GM12865 (cell line): ENCODE measurements at regions not wholly inside any gene's neighbourhood (a gene's known extent, or its start where the extent isn't known, plus 50 kb on each side); places are given as distances from the start of the nearest gene placed in this dataset.

Experiments
- DNase-seq: peaks from one replicate; pipeline ENCODE4 v3.0.0; 2010; ENCODE audit warnings: low read depth
- H3K4me3 ChIP-seq: 2 replicates; pipeline ENCODE4 v1.5.1; 2011; ENCODE audit warnings: mild to moderate bottlenecking, low read depth, low read length, control low read depth
- CTCF ChIP-seq: IDR thresholded peaks from 2 replicates; pipeline ENCODE4 v1.5.1; 2011; ENCODE audit warnings: low read length, control low read depth, low read depth, inconsistent platforms; ENCODE audit not compliant: insufficient read depth; ENCODE audit errors: missing control alignments

- H3K4me3 ChIP-seq: no peak overlapping the region
- no peak for TF ChIP-seq CTCF
- DNase-seq: no peak
Measured at GRCh38 chr10:10032991-10033390, 984.7 kb upstream of the CELF2 start.

- TF ChIP-seq CTCF: no peak
- H3K4me3 ChIP-seq: no peak overlapping the region
- no peak for DNase-seq
Measured at GRCh38 chr10:10038348-10038747, 979.3 kb upstream of the CELF2 start.

- DNase-seq: no peak
- no peak for TF ChIP-seq CTCF
- no peak overlapping the region for H3K4me3 ChIP-seq
Measured at GRCh38 chr10:10039595-10039994, 978.1 kb upstream of the CELF2 start.

GRCh38 chr10:10043083-10043482, 974.6 kb upstream of the CELF2 start:
- DNase-seq: no peak
- TF ChIP-seq CTCF: no peak
- no peak overlapping the region for H3K4me3 ChIP-seq

GRCh38 chr10:10044922-10045764, 972.5 kb upstream of the CELF2 start:
- peak; percentile 43 for DNase-seq
- H3K4me3 ChIP-seq: no peak overlapping the region
- no peak for TF ChIP-seq CTCF

- H3K4me3 ChIP-seq: no peak overlapping the region
- no peak for TF ChIP-seq CTCF
- DNase-seq: peak; percentile 20
Measured at GRCh38 chr10:10045765-10046028, 972.0 kb upstream of the CELF2 start.

- H3K4me3 ChIP-seq: no peak overlapping the region
- no peak for DNase-seq
- no peak for TF ChIP-seq CTCF
Measured at GRCh38 chr10:10047426-10047825, 970.2 kb upstream of the CELF2 start.
